ENCODE measurements at regions not wholly inside any gene's neighbourhood (a gene's known extent, or its start where the extent isn't known, plus 50 kb on each side); places are given as distances from the start of the nearest gene placed in this dataset.

- DNase-seq (ENCODE audit: low read depth in 4 of 4, low spot score in 2 of 4): no peak
Measured at GRCh38 chr22:49070501-49070900, 757.2 kb downstream of the BRD1 start.

GRCh38 chr22:49068861-49069500, 758.7 kb downstream of the BRD1 start:
- DNase-seq (ENCODE audit: low read depth in 4 of 4, low spot score in 2 of 4): no peak

GRCh38 chr22:49067504-49067903, 760.2 kb downstream of the BRD1 start:
- no peak for DNase-seq (ENCODE audit: low read depth in 4 of 4, low spot score in 2 of 4)

GRCh38 chr22:49066619-49067018, 761.1 kb downstream of the BRD1 start:
- no peak for DNase-seq (ENCODE audit: low read depth in 4 of 4, low spot score in 2 of 4)

GRCh38 chr22:49064836-49065235, 762.8 kb downstream of the BRD1 start:
- DNase-seq (ENCODE audit: low read depth in 4 of 4, low spot score in 2 of 4): no peak

GRCh38 chr22:49063545-49063890, 764.2 kb downstream of the BRD1 start:
- DNase-seq (ENCODE audit: low read depth in 4 of 4, low spot score in 2 of 4): no peak

GRCh38 chr22:49062802-49063544, 764.7 kb downstream of the BRD1 start:
- DNase-seq (ENCODE audit: low read depth in 4 of 4, low spot score in 2 of 4): no peak

GRCh38 chr22:49062155-49062801, 765.4 kb downstream of the BRD1 start:
- no peak for DNase-seq (ENCODE audit: low read depth in 4 of 4, low spot score in 2 of 4)

GRCh38 chr22:49057910-49058309, 769.8 kb downstream of the BRD1 start:
- no peak for DNase-seq (ENCODE audit: low read depth in 4 of 4, low spot score in 2 of 4)

- DNase-seq (ENCODE audit: low read depth in 4 of 4, low spot score in 2 of 4): no peak
Measured at GRCh38 chr22:49056301-49056700, 771.4 kb downstream of the BRD1 start.

GRCh38 chr22:49055406-49055805, 772.3 kb downstream of the BRD1 start:
- DNase-seq (ENCODE audit: low read depth in 4 of 4, low spot score in 2 of 4): no peak

GRCh38 chr22:49053578-49053977, 774.1 kb downstream of the BRD1 start:
- no peak for DNase-seq (ENCODE audit: low read depth in 4 of 4, low spot score in 2 of 4)

- no peak for DNase-seq (ENCODE audit: low read depth in 4 of 4, low spot score in 2 of 4)
Measured at GRCh38 chr22:49052560-49052959, 775.1 kb downstream of the BRD1 start.

- peak in 1 of 4 donors; percentile 21 for DNase-seq (ENCODE audit: low read depth in 4 of 4, low spot score in 2 of 4)
Measured at GRCh38 chr22:49052023-49052538, 775.6 kb downstream of the BRD1 start.

GRCh38 chr22:49051491-49052022, 776.1 kb downstream of the BRD1 start:
- no peak for DNase-seq (ENCODE audit: low read depth in 4 of 4, low spot score in 2 of 4)

GRCh38 chr22:49049691-49050090, 778.0 kb downstream of the BRD1 start:
- DNase-seq (ENCODE audit: low read depth in 4 of 4, low spot score in 2 of 4): no peak

GRCh38 chr22:49048591-49048990, 779.1 kb downstream of the BRD1 start:
- DNase-seq (ENCODE audit: low read depth in 4 of 4, low spot score in 2 of 4): no peak

GRCh38 chr22:49047447-49047846, 780.2 kb downstream of the BRD1 start:
- no peak for DNase-seq (ENCODE audit: low read depth in 4 of 4, low spot score in 2 of 4)

- peak in 2 of 4 donors; percentile 44 for DNase-seq (ENCODE audit: low read depth in 4 of 4, low spot score in 2 of 4)
Measured at GRCh38 chr22:49046546-49047361, 780.9 kb downstream of the BRD1 start.

- DNase-seq (ENCODE audit: low read depth in 4 of 4, low spot score in 2 of 4): no peak
Measured at GRCh38 chr22:49046000-49046545, 781.6 kb downstream of the BRD1 start.

Measured in left renal cortex interstitium (tissue), 4 donors.